ENCODE measurements at regions not wholly inside any gene's neighbourhood (a gene's known extent, or its start where the extent isn't known, plus 50 kb on each side); places are given as distances from the start of the nearest gene placed in this dataset.

GRCh38 chr20:7689151-7689550, 251.1 kb downstream of the HAO1 start:
- Histone ChIP-seq H3K27ac (replicated peaks) (no peak overlapping the region), H3K4me1 (no peaks in the 10 kb centered on the region), H3K4me3 (no peak overlapping the region), H3K27me3 (ENCODE audit: low read depth) (no peaks in the 10 kb centered on the region), H3K36me3 (no peaks in the 10 kb centered on the region), H3K9me3 (replicated peaks) (peaks cover 3% of the 10 kb centered on the region)
- DNase-seq, result no peak
- TF ChIP-seq CTCF (IDR thresholded peaks at IDR 0.05; ENCODE audit: borderline replicate concordance), result no peak
- intact Hi-C loops (cut with micrococcal nuclease), result no loop called here

- Histone ChIP-seq H3K27ac (replicated peaks) (no peak overlapping the region), H3K9me3 (replicated peaks) (peaks cover 3% of the 10 kb centered on the region), H3K4me1 (no peaks in the 10 kb centered on the region), H3K4me3 (no peak overlapping the region), H3K36me3 (no peaks in the 10 kb centered on the region), H3K27me3 (ENCODE audit: low read depth) (no peaks in the 10 kb centered on the region)
- intact Hi-C loops (cut with micrococcal nuclease), result no loop called here
- no peak for DNase-seq
- TF ChIP-seq CTCF (IDR thresholded peaks at IDR 0.05; ENCODE audit: borderline replicate concordance), result no peak
Measured at GRCh38 chr20:7691647-7692269, 248.5 kb downstream of the HAO1 start.

GRCh38 chr20:7692478-7692877, 247.8 kb downstream of the HAO1 start:
- no peak for DNase-seq
- Histone ChIP-seq H3K9me3 (replicated peaks) (no peaks in the 10 kb centered on the region), H3K27me3 (ENCODE audit: low read depth) (no peaks in the 10 kb centered on the region), H3K36me3 (no peaks in the 10 kb centered on the region), H3K27ac (replicated peaks) (no peak overlapping the region), H3K4me3 (no peak overlapping the region), H3K4me1 (no peaks in the 10 kb centered on the region)
- intact Hi-C loops (cut with micrococcal nuclease), result no loop called here
- no peak for TF ChIP-seq CTCF (IDR thresholded peaks at IDR 0.05; ENCODE audit: borderline replicate concordance)

- Histone ChIP-seq H3K27ac (replicated peaks) (no peak overlapping the region), H3K4me3 (no peak overlapping the region), H3K9me3 (replicated peaks) (no peaks in the 10 kb centered on the region), H3K36me3 (no peaks in the 10 kb centered on the region), H3K4me1 (no peaks in the 10 kb centered on the region), H3K27me3 (ENCODE audit: low read depth) (no peaks in the 10 kb centered on the region)
- intact Hi-C loops (cut with micrococcal nuclease), result no loop called here
- DNase-seq, result no peak
- no peak for TF ChIP-seq CTCF (IDR thresholded peaks at IDR 0.05; ENCODE audit: borderline replicate concordance)
Measured at GRCh38 chr20:7693761-7694160, 246.5 kb downstream of the HAO1 start.

GRCh38 chr20:7695051-7695495, 245.2 kb downstream of the HAO1 start:
- Histone ChIP-seq H3K4me1 (no peaks in the 10 kb centered on the region), H3K9me3 (replicated peaks) (no peaks in the 10 kb centered on the region), H3K27me3 (ENCODE audit: low read depth) (no peaks in the 10 kb centered on the region), H3K36me3 (no peaks in the 10 kb centered on the region), H3K27ac (replicated peaks) (no peak overlapping the region), H3K4me3 (no peak overlapping the region)
- intact Hi-C loops (cut with micrococcal nuclease), result no loop called here
- no peak for DNase-seq
- TF ChIP-seq CTCF (IDR thresholded peaks at IDR 0.05; ENCODE audit: borderline replicate concordance), result no peak
